ENCODE measurements at regions not wholly inside any gene's neighbourhood (a gene's known extent, or its start where the extent isn't known, plus 50 kb on each side); places are given as distances from the start of the nearest gene placed in this dataset.

DNA sequence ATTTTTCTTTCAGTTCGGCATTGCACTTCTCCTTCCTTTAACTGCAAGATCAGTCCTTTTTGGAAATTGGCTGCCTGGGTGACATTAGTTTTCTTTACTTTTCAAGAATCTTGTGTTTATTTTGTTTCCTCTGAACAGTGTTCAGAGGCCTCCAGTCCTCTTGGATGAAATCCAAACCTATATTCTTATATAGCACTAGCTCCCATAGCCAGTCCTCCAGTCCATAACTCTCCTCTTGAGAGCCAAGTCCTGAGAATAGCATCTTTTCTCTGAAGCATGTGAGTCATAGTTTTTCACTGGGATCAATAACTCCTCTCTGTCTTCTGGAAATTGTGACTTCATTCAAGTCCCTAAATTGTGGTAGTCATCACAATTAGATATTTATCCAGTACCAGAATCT is 357.5 kb downstream of the RAPGEF2 start:
- Mint-ChIP-seq H3K4me1 (peaks cover under 1% of the 10 kb centered on the region), H3K27me3 (no peaks in the 10 kb centered on the region), H3K36me3 (no peaks in the 10 kb centered on the region), H3K4me3 (no peak overlapping the region), H3K27ac (no peak overlapping the region), H3K9me3 (ENCODE audit: low read depth) (peaks cover 10% of the 10 kb centered on the region)
- no peak for ATAC-seq
- CTCF ChIA-PET: no interaction called here
- no peak for DNase-seq

DNA sequence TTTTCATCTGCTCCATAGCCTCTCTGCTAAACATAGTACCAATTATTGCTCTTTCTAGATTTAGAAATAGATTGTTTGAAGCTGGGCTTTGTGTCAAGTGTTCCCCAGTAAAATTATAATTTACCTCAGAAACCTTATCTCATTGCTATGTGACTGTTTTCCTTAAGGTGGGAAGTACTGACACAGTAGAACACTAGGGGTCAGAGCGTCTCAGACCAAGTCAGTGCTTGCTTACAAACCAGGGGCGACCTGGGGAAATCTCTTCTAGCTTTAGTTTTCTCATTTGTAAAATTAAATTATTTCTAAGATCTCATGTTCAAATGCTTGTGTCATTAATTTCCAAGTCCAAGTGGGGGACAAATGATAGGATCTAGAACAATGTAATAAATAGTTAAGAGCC is 360.4 kb downstream of the RAPGEF2 start:
- no peaks in the 10 kb centered on the region for H3K36me3 Mint-ChIP-seq
- no peak overlapping the region for H3K4me3 Mint-ChIP-seq
- CTCF ChIA-PET: no interaction called here
- no peak for DNase-seq
- ATAC-seq: no peak
- no peaks in the 10 kb centered on the region for H3K27me3 Mint-ChIP-seq
- H3K9me3 Mint-ChIP-seq (ENCODE audit: low read depth): peaks cover 12% of the 10 kb centered on the region
- H3K27ac Mint-ChIP-seq: no peak overlapping the region
- no peaks in the 10 kb centered on the region for H3K4me1 Mint-ChIP-seq

GRCh38 chr4:159464302-159464701 is 361.4 kb downstream of the RAPGEF2 start:
- CTCF ChIA-PET: no interaction called here
- H3K27ac Mint-ChIP-seq: no peak overlapping the region
- H3K9me3 Mint-ChIP-seq (ENCODE audit: low read depth): peaks cover 12% of the 10 kb centered on the region
- DNase-seq (no peak), ATAC-seq (no peak)
- H3K36me3 Mint-ChIP-seq: no peaks in the 10 kb centered on the region
- H3K4me3 Mint-ChIP-seq: no peak overlapping the region
- no peaks in the 10 kb centered on the region for H3K4me1 Mint-ChIP-seq
- H3K27me3 Mint-ChIP-seq: no peaks in the 10 kb centered on the region

DNA sequence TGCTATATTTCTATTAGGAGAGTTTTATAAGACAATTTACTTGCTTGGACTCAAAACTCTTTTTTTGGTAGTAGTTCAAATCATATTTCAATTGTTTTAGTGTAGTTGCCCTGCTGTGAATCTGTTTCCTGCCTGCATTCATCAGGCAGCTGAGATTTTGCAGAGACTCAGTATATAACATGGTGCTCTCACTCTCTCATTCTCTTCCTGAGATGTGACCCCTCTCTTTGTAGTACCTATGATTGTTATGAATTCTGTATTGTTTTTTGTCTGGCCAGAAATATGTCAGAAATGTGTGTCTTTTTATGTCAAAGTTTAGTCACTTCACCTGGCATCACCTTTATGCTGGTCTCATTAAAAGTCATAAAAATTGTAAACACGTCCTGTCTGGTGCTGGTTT is 374.0 kb downstream of the RAPGEF2 start:
- CTCF ChIA-PET: no interaction called here
- H3K27me3 Mint-ChIP-seq: no peaks in the 10 kb centered on the region
- no peaks in the 10 kb centered on the region for H3K9me3 Mint-ChIP-seq (ENCODE audit: low read depth)
- H3K27ac Mint-ChIP-seq: no peak overlapping the region
- H3K4me3 Mint-ChIP-seq: no peak overlapping the region
- H3K4me1 Mint-ChIP-seq: no peaks in the 10 kb centered on the region
- DNase-seq (no peak), ATAC-seq (no peak)
- no peaks in the 10 kb centered on the region for H3K36me3 Mint-ChIP-seq

DNA sequence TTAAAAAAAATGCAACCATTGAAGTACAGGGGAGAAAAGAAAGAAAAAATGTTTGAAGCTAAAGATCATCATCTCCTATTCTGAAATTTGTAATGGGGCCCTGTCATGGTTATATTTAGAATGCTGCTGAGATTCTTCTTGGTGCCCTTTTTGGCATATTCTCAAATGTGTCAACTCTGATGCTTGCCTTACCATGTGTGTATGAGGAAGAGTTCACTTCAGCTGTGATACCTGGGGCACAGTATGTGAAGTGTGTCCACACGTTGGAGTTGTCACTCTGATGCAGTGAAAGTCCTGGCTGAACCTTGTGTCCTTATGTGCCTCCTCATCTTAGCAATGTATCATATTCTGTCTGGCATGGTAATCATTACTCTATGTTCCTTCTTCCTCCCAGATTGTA is 377.9 kb downstream of the RAPGEF2 start:
- DNase-seq (no peak), ATAC-seq (no peak)
- Mint-ChIP-seq H3K9me3 (ENCODE audit: low read depth) (no peaks in the 10 kb centered on the region), H3K36me3 (no peaks in the 10 kb centered on the region), H3K27me3 (peaks cover 9% of the 10 kb centered on the region), H3K27ac (no peak overlapping the region), H3K4me3 (no peak overlapping the region), H3K4me1 (no peaks in the 10 kb centered on the region)
- CTCF ChIA-PET: no interaction called here

DNA sequence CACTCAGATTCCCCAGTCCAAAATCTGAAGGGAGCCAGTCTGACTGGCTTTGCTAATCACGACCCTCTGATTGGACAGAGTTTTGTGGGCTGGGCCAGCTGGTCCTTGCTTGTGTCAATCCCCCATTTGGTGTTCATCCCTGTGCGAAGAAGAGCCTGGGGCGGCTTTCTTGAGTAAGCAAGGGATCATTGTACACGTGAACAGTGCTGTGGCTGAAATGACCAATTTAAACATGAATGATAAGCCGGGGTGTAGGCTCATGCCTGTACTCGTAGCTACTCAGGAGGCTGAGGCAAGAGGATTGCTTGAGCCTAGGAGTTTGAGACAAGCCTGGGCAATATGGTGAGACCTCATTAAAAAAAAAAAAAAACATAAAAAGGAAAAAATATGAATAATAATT is 379.1 kb downstream of the RAPGEF2 start:
- Mint-ChIP-seq H3K36me3 (no peaks in the 10 kb centered on the region), H3K4me1 (no peaks in the 10 kb centered on the region), H3K27ac (no peak overlapping the region), H3K9me3 (ENCODE audit: low read depth) (no peaks in the 10 kb centered on the region), H3K4me3 (no peak overlapping the region), H3K27me3 (peaks cover 13% of the 10 kb centered on the region)
- ATAC-seq: no peak
- DNase-seq: no peak
- CTCF ChIA-PET: no interaction called here

DNA sequence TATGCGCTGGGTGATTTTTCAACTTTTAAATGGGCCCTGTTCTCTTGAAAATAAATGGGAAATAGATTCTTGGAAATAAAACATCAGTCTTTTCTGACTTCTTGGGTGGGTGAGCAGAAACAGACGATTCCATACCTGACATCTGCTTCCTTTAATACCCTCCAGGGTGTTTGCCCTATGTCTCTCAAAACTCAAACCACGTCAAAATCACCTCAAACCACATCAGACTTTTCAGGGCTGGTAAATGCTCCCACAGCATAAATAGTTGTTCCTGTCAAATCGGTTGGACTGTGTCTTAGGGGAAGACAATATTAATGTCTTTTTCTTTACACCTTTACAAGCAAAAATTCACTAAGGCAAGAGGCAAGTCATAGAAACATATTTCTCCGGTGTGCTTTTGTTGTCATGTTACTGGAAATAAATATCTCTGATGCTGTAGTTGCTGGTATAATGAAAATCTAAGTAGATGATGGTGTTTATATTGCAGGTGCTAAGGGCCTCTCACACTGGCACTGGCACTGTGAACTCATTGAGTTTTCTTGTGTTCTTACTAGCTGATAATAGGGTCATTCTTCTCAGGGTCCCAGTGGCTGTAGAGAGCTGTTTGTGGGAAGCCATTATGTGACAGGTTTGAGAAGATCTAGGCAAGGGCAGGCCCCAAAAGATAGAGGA is 380.4 kb downstream of the RAPGEF2 start:
- CTCF ChIA-PET: no interaction called here
- Mint-ChIP-seq H3K27me3 (peaks cover 17% of the 10 kb centered on the region), H3K27ac (no peak overlapping the region), H3K4me1 (peaks cover 2% of the 10 kb centered on the region), H3K4me3 (no peak overlapping the region), H3K36me3 (no peaks in the 10 kb centered on the region), H3K9me3 (ENCODE audit: low read depth) (no peaks in the 10 kb centered on the region)
- no peak for ATAC-seq
- no peak for DNase-seq

- Mint-ChIP-seq H3K27ac (no peak overlapping the region), H3K27me3 (peaks cover 24% of the 10 kb centered on the region), H3K4me3 (no peak overlapping the region), H3K36me3 (no peaks in the 10 kb centered on the region), H3K9me3 (ENCODE audit: low read depth) (no peaks in the 10 kb centered on the region), H3K4me1 (peaks cover 2% of the 10 kb centered on the region)
- DNase-seq: no peak
- ATAC-seq: no peak
- CTCF ChIA-PET: no interaction called here
Observed at GRCh38 chr4:159483782-159484741, 381.2 kb downstream of the RAPGEF2 start.

DNA sequence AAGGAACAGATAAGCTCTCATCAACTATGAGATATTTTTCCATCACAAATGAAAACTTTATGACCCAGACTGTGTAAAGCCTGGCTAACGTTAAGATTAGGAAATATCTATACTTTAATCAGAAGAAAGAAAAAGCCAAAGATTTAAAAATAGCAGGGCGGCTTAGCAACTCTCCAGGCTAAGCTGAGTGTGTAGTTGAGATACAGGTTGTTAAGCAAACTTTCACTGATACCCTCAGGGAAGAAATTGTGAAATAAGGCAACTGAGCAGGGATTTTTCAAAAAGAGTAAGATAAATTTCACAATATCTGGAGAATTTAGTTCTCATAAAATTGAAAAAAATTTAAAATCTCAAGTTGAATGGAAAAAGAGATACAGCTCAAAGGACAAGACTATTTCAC is 382.0 kb downstream of the RAPGEF2 start:
- ATAC-seq (no peak), DNase-seq (no peak)
- H3K36me3 Mint-ChIP-seq: no peaks in the 10 kb centered on the region
- CTCF ChIA-PET: no interaction called here
- peaks cover 24% of the 10 kb centered on the region for H3K27me3 Mint-ChIP-seq
- H3K9me3 Mint-ChIP-seq (ENCODE audit: low read depth): no peaks in the 10 kb centered on the region
- no peak overlapping the region for H3K27ac Mint-ChIP-seq
- H3K4me3 Mint-ChIP-seq: no peak overlapping the region
- peaks cover 2% of the 10 kb centered on the region for H3K4me1 Mint-ChIP-seq

DNA sequence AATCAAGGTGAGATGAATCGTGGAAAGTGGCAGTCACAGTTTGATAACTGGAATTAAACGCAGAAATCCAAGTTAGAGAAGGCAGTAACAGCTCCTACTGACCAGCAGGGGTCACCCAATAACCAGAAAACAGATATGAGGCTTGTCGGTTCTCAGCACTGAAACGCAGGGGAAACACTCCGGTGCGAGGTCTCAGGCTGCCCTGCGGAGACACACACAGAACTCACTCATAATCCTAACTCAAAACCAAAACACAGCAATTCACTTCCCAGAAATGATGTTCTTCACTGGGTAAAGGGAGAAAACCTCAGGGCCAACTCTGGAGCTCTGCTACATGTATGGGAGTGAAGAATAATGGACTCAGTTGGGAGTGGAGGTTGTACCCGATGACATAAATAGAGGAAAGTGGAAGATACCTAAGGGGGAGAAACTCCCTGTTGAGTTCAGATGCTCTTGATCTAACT is 384.4 kb downstream of the RAPGEF2 start:
- H3K9me3 Mint-ChIP-seq (ENCODE audit: low read depth): no peaks in the 10 kb centered on the region
- H3K27me3 Mint-ChIP-seq: peaks cover 24% of the 10 kb centered on the region
- no peak overlapping the region for H3K4me3 Mint-ChIP-seq
- CTCF ChIA-PET: interaction anchor here (0.8 to 1.1 kb wide), 3 partner anchors 8 to 11 kb away, joined by 3 to 4 read pairs (median 3); no protein-coding TSS in a partner anchor
- no peak overlapping the region for H3K27ac Mint-ChIP-seq
- peaks cover 2% of the 10 kb centered on the region for H3K4me1 Mint-ChIP-seq
- ATAC-seq (peak; percentile 66), DNase-seq (peak; percentile 49)
- H3K36me3 Mint-ChIP-seq: no peaks in the 10 kb centered on the region

DNA sequence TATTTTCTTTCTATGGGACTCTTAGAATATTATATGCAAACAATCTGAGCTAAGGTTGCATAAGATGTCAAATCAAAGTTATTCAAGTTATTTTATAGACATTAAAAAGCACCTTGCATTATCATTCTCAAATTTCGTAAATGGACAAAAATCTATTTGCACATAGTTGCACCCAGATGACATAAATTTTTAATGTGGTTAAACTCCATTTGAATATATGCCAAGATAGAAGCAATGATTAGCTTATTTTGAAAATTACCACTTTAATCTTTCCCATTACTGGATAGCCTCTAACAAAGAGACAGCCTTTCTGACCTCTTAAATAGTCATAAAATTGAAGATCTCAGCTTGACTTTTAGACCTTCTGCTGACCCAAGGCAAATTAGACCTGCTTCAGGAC is 386.8 kb downstream of the RAPGEF2 start:
- H3K9me3 Mint-ChIP-seq (ENCODE audit: low read depth): no peaks in the 10 kb centered on the region
- no peaks in the 10 kb centered on the region for H3K36me3 Mint-ChIP-seq
- peaks cover 18% of the 10 kb centered on the region for H3K27me3 Mint-ChIP-seq
- H3K4me3 Mint-ChIP-seq: no peak overlapping the region
- ATAC-seq (no peak), DNase-seq (no peak)
- CTCF ChIA-PET: interaction anchor here (1.0 kb wide), 1 partner anchor 20 kb away, joined by 3 read pairs; no protein-coding TSS in a partner anchor
- peaks cover 2% of the 10 kb centered on the region for H3K4me1 Mint-ChIP-seq
- no peak overlapping the region for H3K27ac Mint-ChIP-seq

- Mint-ChIP-seq H3K27me3 (no peaks in the 10 kb centered on the region), H3K4me1 (no peaks in the 10 kb centered on the region), H3K4me3 (no peak overlapping the region), H3K9me3 (ENCODE audit: low read depth) (no peaks in the 10 kb centered on the region), H3K27ac (no peak overlapping the region), H3K36me3 (no peaks in the 10 kb centered on the region)
- CTCF ChIA-PET: interaction anchor here (0.9 kb wide), 1 partner anchor 9 kb away, joined by 3 read pairs; no protein-coding TSS in a partner anchor
- ATAC-seq: no peak
- no peak for DNase-seq
Observed at GRCh38 chr4:159495515-159496236, 392.8 kb downstream of the RAPGEF2 start.

DNA sequence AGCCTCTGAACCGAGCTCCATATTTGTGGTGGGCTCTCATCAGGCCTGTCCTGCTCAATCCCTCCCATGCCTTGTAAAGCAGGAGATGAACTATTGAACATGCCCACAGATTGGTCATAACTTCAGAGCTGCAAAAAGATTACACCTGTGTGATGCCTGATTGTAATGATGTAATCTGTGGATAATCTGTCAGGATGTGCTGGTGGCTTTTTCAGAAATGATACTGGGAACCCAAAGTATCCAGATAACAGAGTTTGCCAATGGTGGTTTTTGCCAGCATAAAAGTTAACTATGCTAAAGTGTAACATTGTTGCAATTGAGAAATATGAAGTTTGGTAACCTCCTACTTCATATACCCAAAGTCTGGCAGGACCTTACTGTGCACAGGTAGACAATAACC is 393.4 kb downstream of the RAPGEF2 start:
- no peaks in the 10 kb centered on the region for H3K9me3 Mint-ChIP-seq (ENCODE audit: low read depth)
- H3K4me1 Mint-ChIP-seq: no peaks in the 10 kb centered on the region
- CTCF ChIA-PET: no interaction called here
- H3K27me3 Mint-ChIP-seq: no peaks in the 10 kb centered on the region
- DNase-seq (no peak), ATAC-seq (no peak)
- no peaks in the 10 kb centered on the region for H3K36me3 Mint-ChIP-seq
- H3K27ac Mint-ChIP-seq: no peak overlapping the region
- no peak overlapping the region for H3K4me3 Mint-ChIP-seq

All from activated CD8-positive, alpha-beta memory T cell treated with anti-CD3 and anti-CD28 coated beads, Interleukin-2, amount 10 ng/mL, durations not matched to agents 7 days and 5 days (primary cell).